Lower leg skin (tissue), 4 donors: ENCODE measurements at regions not wholly inside any gene's neighbourhood (a gene's known extent, or its start where the extent isn't known, plus 50 kb on each side); places are given as distances from the start of the nearest gene placed in this dataset.

Source experiments
- DNase-seq, 2 donors: peaks; one replicate each; pipeline ENCODE4 v3.0.0-alpha.2; 2019; ENCODE audit warnings: low spot score in 2 of 2
- H3K4me3 ChIP-seq: fragments of 200-600 bp; sonication (generic); 2 replicates; pipeline ENCODE4 v1.5.1; 2017; ENCODE audit warnings: mild to moderate bottlenecking, low read depth; ENCODE audit not compliant: poor library complexity, severe bottlenecking
- CTCF ChIP-seq, 3 donors: fragments of 450-650 bp; IDR thresholded peaks; one replicate each; pipeline ENCODE4 v1.5.1; 2016; ENCODE audit warnings: antibody characterized with exemption in 3 of 3, mild to moderate bottlenecking in 3 of 3, moderate library complexity in 2 of 3
- POLR2A ChIP-seq, 2 donors: fragments of 450-650 bp; IDR thresholded peaks; one replicate each; pipeline ENCODE4 v1.6.1; 2016 to 2017; ENCODE audit warnings: antibody characterized with exemption in 2 of 2, mild to moderate bottlenecking in 1 of 2, moderate library complexity in 1 of 2
- WGBS, 2 donors: methylation state at CpG; one replicate each; pipeline ENCODE4 v1.1.5; 2018; 5-methylcytosine and 5-hydroxymethylcytosine counted together
- intact Hi-C: fragments of 100-400 bp; cut with DNase I; formaldehyde crosslinking; loops from one replicate; pipeline ENCODE4 v1.15.0; 2023; ENCODE audit warnings: low total_unique reads

GRCh38 chr4:32142075-32142474 is 1421.9 kb downstream of the PCDH7 start:
- no peak for DNase-seq
- H3K4me3 ChIP-seq, result no peak overlapping the region
- intact Hi-C loops, result no loop called here
- no peak for TF ChIP-seq CTCF (IDR thresholded peaks at IDR 0.05)
- TF ChIP-seq POLR2A (IDR thresholded peaks at IDR 0.05), result no peak

- no peak overlapping the region for H3K4me3 ChIP-seq
- TF ChIP-seq POLR2A (IDR thresholded peaks at IDR 0.05), result no peak
- no peak for TF ChIP-seq CTCF (IDR thresholded peaks at IDR 0.05)
- 85 to 91% methylated on average over 5 of the region's 5 CpGs for WGBS, 2 donors
- intact Hi-C loops, result no loop called here
- DNase-seq, result no peak
Observed at GRCh38 chr4:32145987-32146386, 1425.8 kb downstream of the PCDH7 start.

- WGBS, 2 donors, result 56 to 57% methylated on average over 5 of the region's 5 CpGs
- H3K4me3 ChIP-seq, result no peak overlapping the region
- no peak for TF ChIP-seq CTCF (IDR thresholded peaks at IDR 0.05)
- intact Hi-C loops, result no loop called here
- no peak for DNase-seq
Observed at GRCh38 chr4:32147446-32148085, 1427.4 kb downstream of the PCDH7 start.

- no peak for TF ChIP-seq CTCF (IDR thresholded peaks at IDR 0.05)
- no peak for TF ChIP-seq POLR2A (IDR thresholded peaks at IDR 0.05)
- intact Hi-C loops, result no loop called here
- WGBS, 2 donors, result 35 to 41% methylated on average over 2 of the region's 2 CpGs
- no peak overlapping the region for H3K4me3 ChIP-seq
- DNase-seq, result no peak
Observed at GRCh38 chr4:32148111-32148666, 1428.0 kb downstream of the PCDH7 start.

- H3K4me3 ChIP-seq, result no peak overlapping the region
- TF ChIP-seq POLR2A (IDR thresholded peaks at IDR 0.05) (no peak), CTCF (IDR thresholded peaks at IDR 0.05) (no peak)
- 69 to 73% methylated on average over 1 of the region's 1 CpG for WGBS, 2 donors
- intact Hi-C loops, result no loop called here
- DNase-seq, result no peak
Observed at GRCh38 chr4:32158961-32159360, 1438.8 kb downstream of the PCDH7 start.

- no peak for TF ChIP-seq POLR2A (IDR thresholded peaks at IDR 0.05)
- TF ChIP-seq CTCF (IDR thresholded peaks at IDR 0.05), result no peak
- WGBS, 2 donors, result 54 to 58% methylated on average over 3 of the region's 3 CpGs
- intact Hi-C loops, result no loop called here
- no peak overlapping the region for H3K4me3 ChIP-seq
- DNase-seq, result no peak
Observed at GRCh38 chr4:32161392-32161791, 1441.2 kb downstream of the PCDH7 start.
